ENCODE measurements at regions not wholly inside any gene's neighbourhood (a gene's known extent, or its start where the extent isn't known, plus 50 kb on each side); places are given as distances from the start of the nearest gene placed in this dataset.

- H4K20me1 ChIP-seq (ENCODE audit: insufficient read depth, low read length): no peaks in the 10 kb centered on the region
- no peak overlapping the region for H3K27ac ChIP-seq (ENCODE audit: low read length)
- peaks cover 9% of the 10 kb centered on the region for H3K36me3 ChIP-seq (replicated peaks; ENCODE audit: low read depth, low read length)
- no peak for TF ChIP-seq EZH2phosphoT487 (IDR thresholded peaks at IDR 0.05; ENCODE audit: low read depth)
- TF ChIP-seq CTCF (IDR thresholded peaks at IDR 0.05; ENCODE audit: low read depth, low read length): peak; percentile 92
- 0 out of 2 replicates have a peak, but pooled peaks cover 3% of the 10 kb centered on the region for H3K9me3 ChIP-seq (ENCODE audit: insufficient read depth, low read length)
- no peak overlapping the region for H3K9ac ChIP-seq (ENCODE audit: low read length)
- H3K4me2 ChIP-seq (ENCODE audit: low read length): peak overlapping the region; percentile 51
- H3K79me2 ChIP-seq (ENCODE audit: low read length): no peaks in the 10 kb centered on the region
- H3K4me3 ChIP-seq (ENCODE audit: low read length): 0 out of 2 replicates have a peak overlapping the region, but pooled peaks have one; percentile 15
- H3K27me3 ChIP-seq (ENCODE audit: low read depth, low read length): no peaks in the 10 kb centered on the region
- H2AFZ ChIP-seq (ENCODE audit: low read depth, low read length): peak overlapping the region; percentile 31; the same call in 1 of the 2 replicates
- peaks cover 3% of the 10 kb centered on the region for H3K4me1 ChIP-seq (ENCODE audit: low read length)
Observed at GRCh38 chr3:34683851-34684250, 885.4 kb downstream of the PDCD6IP start.

- H3K9ac ChIP-seq (ENCODE audit: low read length): no peak overlapping the region
- no peak for TF ChIP-seq CTCF (IDR thresholded peaks at IDR 0.05; ENCODE audit: low read depth, low read length)
- no peak for TF ChIP-seq EZH2phosphoT487 (IDR thresholded peaks at IDR 0.05; ENCODE audit: low read depth)
- H4K20me1 ChIP-seq (ENCODE audit: insufficient read depth, low read length): no peaks in the 10 kb centered on the region
- H2AFZ ChIP-seq (ENCODE audit: low read depth, low read length): no peak overlapping the region
- no peaks in the 10 kb centered on the region for H3K36me3 ChIP-seq (replicated peaks; ENCODE audit: low read depth, low read length)
- no peaks in the 10 kb centered on the region for H3K9me3 ChIP-seq (ENCODE audit: insufficient read depth, low read length)
- no peak overlapping the region for H3K4me3 ChIP-seq (ENCODE audit: low read length)
- H3K27me3 ChIP-seq (ENCODE audit: low read depth, low read length): no peaks in the 10 kb centered on the region
- no peak overlapping the region for H3K4me2 ChIP-seq (ENCODE audit: low read length)
- H3K4me1 ChIP-seq (ENCODE audit: low read length): peaks cover 3% of the 10 kb centered on the region
- H3K27ac ChIP-seq (ENCODE audit: low read length): no peak overlapping the region
- no peaks in the 10 kb centered on the region for H3K79me2 ChIP-seq (ENCODE audit: low read length)
Observed at GRCh38 chr3:34686541-34686940, 888.1 kb downstream of the PDCD6IP start.

- Histone ChIP-seq H3K4me1 (ENCODE audit: low read length) (peaks cover 3% of the 10 kb centered on the region), H3K9me3 (ENCODE audit: insufficient read depth, low read length) (no peaks in the 10 kb centered on the region), H2AFZ (ENCODE audit: low read depth, low read length) (peak overlapping the region; percentile 18; the same call in 1 of the 2 replicates), H3K9ac (ENCODE audit: low read length) (no peak overlapping the region), H3K4me2 (ENCODE audit: low read length) (no peak overlapping the region), H3K27me3 (ENCODE audit: low read depth, low read length) (no peaks in the 10 kb centered on the region), H3K27ac (ENCODE audit: low read length) (no peak overlapping the region), H3K79me2 (ENCODE audit: low read length) (no peaks in the 10 kb centered on the region), H3K36me3 (replicated peaks; ENCODE audit: low read depth, low read length) (no peaks in the 10 kb centered on the region), H3K4me3 (ENCODE audit: low read length) (no peak overlapping the region), H4K20me1 (ENCODE audit: insufficient read depth, low read length) (no peaks in the 10 kb centered on the region)
- TF ChIP-seq CTCF (IDR thresholded peaks at IDR 0.05; ENCODE audit: low read depth, low read length) (no peak), EZH2phosphoT487 (IDR thresholded peaks at IDR 0.05; ENCODE audit: low read depth) (no peak)
Observed at GRCh38 chr3:34687671-34688070, 889.2 kb downstream of the PDCD6IP start.

- peaks cover 14% of the 10 kb centered on the region; the same call in 1 of the 2 replicates for H3K9me3 ChIP-seq (ENCODE audit: insufficient read depth, low read length)
- no peak overlapping the region for H3K27ac ChIP-seq (ENCODE audit: low read length)
- no peaks in the 10 kb centered on the region for H3K79me2 ChIP-seq (ENCODE audit: low read length)
- no peak overlapping the region for H3K4me2 ChIP-seq (ENCODE audit: low read length)
- H3K27me3 ChIP-seq (ENCODE audit: low read depth, low read length): no peaks in the 10 kb centered on the region
- no peaks in the 10 kb centered on the region for H3K36me3 ChIP-seq (replicated peaks; ENCODE audit: low read depth, low read length)
- TF ChIP-seq EZH2phosphoT487 (IDR thresholded peaks at IDR 0.05; ENCODE audit: low read depth): no peak
- TF ChIP-seq CTCF (IDR thresholded peaks at IDR 0.05; ENCODE audit: low read depth, low read length): no peak
- H3K4me1 ChIP-seq (ENCODE audit: low read length): no peaks in the 10 kb centered on the region
- H4K20me1 ChIP-seq (ENCODE audit: insufficient read depth, low read length): no peaks in the 10 kb centered on the region
- no peak overlapping the region for H2AFZ ChIP-seq (ENCODE audit: low read depth, low read length)
- no peak overlapping the region for H3K9ac ChIP-seq (ENCODE audit: low read length)
- no peak overlapping the region for H3K4me3 ChIP-seq (ENCODE audit: low read length)
Observed at GRCh38 chr3:34696831-34697230, 898.4 kb downstream of the PDCD6IP start.
